K562 (cell line): ENCODE measurements at regions not wholly inside any gene's neighbourhood (a gene's known extent, or its start where the extent isn't known, plus 50 kb on each side); places are given as distances from the start of the nearest gene placed in this dataset.

Experiments used
- ATAC-seq: fragments of 200-7000 bp; cut with Tn5 transposase; 3 replicates; pipeline ENCODE4 v1.9.1; 2020; ENCODE audit warnings: moderate library complexity
- BruUV-seq: library from RNA; stranded (reverse); fragments of 400-500 nt; replicated peaks from 2 replicates; lab custom pipeline; 2021; lab: Mats Ljungman, UMichigan
- CTCF ChIA-PET: fragments of 300-600 bp; formaldehyde crosslinking; extraction: SDS; loops from one replicate; lab custom pipeline; 2021; ENCODE audit warnings: low intra/inter-chr PET ratio; lab: Yijun Ruan, JAX
- POLR2A ChIA-PET: fragments of 300-600, 350-650 bp; sonication (Branson Sonifier 250); formaldehyde crosslinking; extraction: SDS; loops from one replicate; lab custom pipeline; 2021; ENCODE audit warnings: antibody characterized with exemption, inconsistent platforms; lab: Yijun Ruan, JAX
- DNase-seq, 4 experiments: peaks; one replicate each; pipeline versions ENCODE4 v3.0.0 to v3.0.0-alpha.2; 2011 to 2018; ENCODE audit warnings: low spot score in 3 of 4, mixed read lengths in 3 of 4; ENCODE audit errors: extremely low read depth in 1 of 4
- FAIRE-seq: peaks from 2 replicates; lab custom pipeline; 2011; peaks lifted over from hg19 to GRCh38; lab: Jason Lieb, UNC
- H2AFZ ChIP-seq: 2 replicates; pipeline ENCODE4 v1.6.0; 2011; ENCODE audit warnings: low read depth, low read length, control low read depth, inconsistent platforms
- H3K27ac ChIP-seq: fragments of 200-600 bp; 3 replicates; pipeline ENCODE4 v1.8.0; 2011; ENCODE audit warnings: low read depth, mild to moderate bottlenecking, control low read depth, inconsistent platforms, low read length, moderate library complexity, mixed read lengths; ENCODE audit errors: extremely low read depth
- H3K27me3 ChIP-seq, 2 experiments: fragments of 300-600 bp in 1 of 2; 2 replicates in 1 of 2; 3 replicates in 1 of 2; pipeline versions ENCODE4 v1.6.0 to v1.8.0; 2011; ENCODE audit warnings: inconsistent platforms in 2 of 2, low read length in 2 of 2, mild to moderate bottlenecking in 1 of 2, mixed read lengths in 1 of 2, moderate library complexity in 1 of 2; ENCODE audit not compliant: control insufficient read depth in 2 of 2, insufficient read depth in 2 of 2
- H3K36me3 ChIP-seq: fragments of 300-600 bp; 3 replicates; pipeline ENCODE4 v1.8.0; 2011; ENCODE audit warnings: mild to moderate bottlenecking, low read length, inconsistent platforms; ENCODE audit not compliant: control insufficient read depth, insufficient read depth
- H3K4me1 ChIP-seq, 2 experiments: fragments of 200-600 bp in 1 of 2; replicated peaks in 1 of 2; 2 replicates in 1 of 2; 3 replicates in 1 of 2; pipeline versions ENCODE4 v1.5.1 to v1.8.0; 2011; ENCODE audit warnings: inconsistent platforms in 2 of 2, low read length in 2 of 2, mild to moderate bottlenecking in 1 of 2, mixed read lengths in 1 of 2, moderate library complexity in 1 of 2; ENCODE audit not compliant: control insufficient read depth in 2 of 2, insufficient read depth in 2 of 2
- H3K4me2 ChIP-seq: 2 replicates; pipeline ENCODE4 v1.6.1; 2011; ENCODE audit warnings: low read length, control low read depth, inconsistent platforms, mixed read lengths; ENCODE audit not compliant: insufficient read depth
- H3K4me3 ChIP-seq: fragments of 200-600 bp; sonication (generic), shearing (Covaris generic); 2 replicates; pipeline ENCODE4 v1.5.1; 2016; ENCODE audit warnings: control low read depth, inconsistent platforms
- H3K79me2 ChIP-seq: fragments of 200-600 bp; 3 replicates; pipeline ENCODE4 v1.8.0; 2011; ENCODE audit warnings: low read length, inconsistent platforms; ENCODE audit not compliant: control insufficient read depth, insufficient read depth
- H3K9ac ChIP-seq, 2 experiments: 2 replicates each; pipeline versions ENCODE4 v1.6.0 to v1.6.1; 2011; ENCODE audit warnings: low read depth in 2 of 2, low read length in 2 of 2, control low read depth in 1 of 2, inconsistent platforms in 1 of 2, mild to moderate bottlenecking in 1 of 2, mixed read lengths in 1 of 2; ENCODE audit not compliant: insufficient read depth in 1 of 2
- H3K9me1 ChIP-seq: one replicate; pipeline ENCODE4 v1.6.0; 2011; ENCODE audit warnings: inconsistent platforms, mild to moderate bottlenecking, low read length, moderate library complexity; ENCODE audit not compliant: control insufficient read depth, insufficient read depth
- H3K9me3 ChIP-seq: replicated peaks from 2 replicates; pipeline ENCODE4 v1.5.1; 2011; ENCODE audit warnings: low read depth, low read length, inconsistent platforms; ENCODE audit not compliant: control insufficient read depth, insufficient read depth
- H4K20me1 ChIP-seq: replicated peaks from 2 replicates; pipeline ENCODE4 v1.6.1; 2011; ENCODE audit warnings: low read length, inconsistent platforms, mixed read lengths; ENCODE audit not compliant: control insufficient read depth, insufficient read depth
- ADNP ChIP-seq: fragments of 200-800 bp; sonication (Bioruptor generic); IDR thresholded peaks from 2 replicates; pipeline ENCODE4 v1.6.1; 2016; ENCODE audit warnings: missing genetic modification characterization, missing compliant biosample characterization
- BCL6 ChIP-seq: fragments of 250-450 bp; sonication (Bioruptor Pico); IDR thresholded peaks from 2 replicates; pipeline ENCODE4 v1.4.0; 2020
- BRD4 ChIP-seq: fragments of 200-600 bp; sonication (generic); IDR thresholded peaks from 2 replicates; pipeline ENCODE4 v1.6.1; 2017; ENCODE audit warnings: inconsistent platforms
- CBX8 ChIP-seq: fragments of 200-600 bp; sonication (generic); IDR thresholded peaks from 2 replicates; pipeline ENCODE4 v1.6.1; 2012; ENCODE audit warnings: borderline replicate concordance, mixed run types, low read depth, mild to moderate bottlenecking, moderate library complexity, mixed read lengths, low read length, control low read depth, inconsistent platforms; ENCODE audit not compliant: poor library complexity, severe bottlenecking; ENCODE audit errors: extremely low read depth
- CREB5 ChIP-seq: fragments of 250-450 bp; sonication (Bioruptor Pico); IDR thresholded peaks from 2 replicates; pipeline ENCODE4 v1.5.0; 2020; ENCODE audit warnings: mild to moderate bottlenecking
- E2F3 ChIP-seq: fragments of 250-450 bp; sonication (Bioruptor Pico); IDR thresholded peaks from 2 replicates; pipeline ENCODE4 v1.4.0; 2020; ENCODE audit warnings: mild to moderate bottlenecking
- FOXA3 ChIP-seq, 2 experiments: fragments of 450-650 bp in 1 of 2; sonication (generic) in 1 of 2; formaldehyde crosslinking; IDR thresholded peaks in 1 of 2; conservative IDR thresholded peaks in 1 of 2; 2 replicates each; pipeline versions ENCODE4 v1.4.0 to v1.8.0; 2020 to 2022; ENCODE audit warnings: mild to moderate bottlenecking in 2 of 2, missing genetic modification reagents in 1 of 2
- ILK ChIP-seq: fragments of 450-650 bp; IDR thresholded peaks from 2 replicates; pipeline ENCODE4 v1.6.1; 2016; ENCODE audit warnings: missing genetic modification characterization, low read depth, mild to moderate bottlenecking, missing compliant biosample characterization, moderate library complexity, borderline replicate concordance
- TEAD2 ChIP-seq: fragments of 450-650 bp; IDR thresholded peaks from 2 replicates; pipeline ENCODE4 v1.6.1; 2016; ENCODE audit warnings: missing genetic modification characterization, control low read depth, missing compliant biosample characterization
- ZNF318 ChIP-seq, 2 experiments: fragments of 450-650 bp; IDR thresholded peaks; 2 replicates each; pipeline ENCODE4 v1.6.1; 2016; ENCODE audit warnings: mild to moderate bottlenecking in 2 of 2, borderline replicate concordance in 1 of 2, low read depth in 1 of 2, moderate library complexity in 1 of 2
- WGBS: fragments of 100-300 bp; shearing (Covaris generic); methylation state at CpG from one replicate; pipeline ENCODE4 v1.1.6; 2016; ENCODE audit warnings: low coverage, mixed read lengths; ENCODE audit not compliant: insufficient coverage; ENCODE audit errors: missing lambda C conversion rate; 5-methylcytosine and 5-hydroxymethylcytosine counted together
- in situ Hi-C: fragments of 300-500 bp; cut with MboI; formaldehyde crosslinking; loops from 4 replicates; pipeline ENCODE4 v1.15.0; 2018; ENCODE audit warnings: inconsistent platforms, mixed read lengths
- intact Hi-C: fragments of 100-400 bp; cut with micrococcal nuclease; formaldehyde crosslinking; loops from 2 replicates; pipeline ENCODE4 v1.14.2; 2022
- TF ChIP-seq, protein P1 (sequence below): fragments of 450-650 bp; IDR thresholded peaks from 2 replicates; pipeline ENCODE4 v1.6.1; 2016; ENCODE audit warnings: missing biosample characterization, missing genetic modification characterization

GRCh38 chr5:116724971-116725370, 150.3 kb upstream of the SEMA6A start:
- POLR2A ChIA-PET = no interaction called here
- Histone ChIP-seq H3K9ac (no peak overlapping the region), H3K36me3 (no peaks in the 10 kb centered on the region), H2AFZ (no peak overlapping the region), H3K4me3 (no peak overlapping the region), H3K4me2 (no peak overlapping the region), H3K27me3 (no peaks in the 10 kb centered on the region), H4K20me1 (no peaks in the 10 kb centered on the region), H3K9me3 (no peaks in the 10 kb centered on the region), H3K27ac (no peak overlapping the region)
- ATAC-seq = no peak
- CTCF ChIA-PET = no interaction called here
- BruUV-seq = no TSS peak
- DNase-seq = no peak
- TF ChIP-seq, protein P1, sequence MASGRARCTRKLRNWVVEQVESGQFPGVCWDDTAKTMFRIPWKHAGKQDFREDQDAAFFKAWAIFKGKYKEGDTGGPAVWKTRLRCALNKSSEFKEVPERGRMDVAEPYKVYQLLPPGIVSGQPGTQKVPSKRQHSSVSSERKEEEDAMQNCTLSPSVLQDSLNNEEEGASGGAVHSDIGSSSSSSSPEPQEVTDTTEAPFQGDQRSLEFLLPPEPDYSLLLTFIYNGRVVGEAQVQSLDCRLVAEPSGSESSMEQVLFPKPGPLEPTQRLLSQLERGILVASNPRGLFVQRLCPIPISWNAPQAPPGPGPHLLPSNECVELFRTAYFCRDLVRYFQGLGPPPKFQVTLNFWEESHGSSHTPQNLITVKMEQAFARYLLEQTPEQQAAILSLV (tag) = no peak
- TF ChIP-seq E2F3 (CRISPR knock-in tag) (no peak), ADNP (tag) (no peak), TEAD2 (tag) (no peak), BRD4 (no peak), ILK (tag) (no peak), ZNF318 (IDR thresholded peaks at IDR 0.05; ENCODE audit: borderline replicate concordance in 1 of 2, low read depth in 1 of 2) (no peak), CBX8 (no peak), BCL6 (no peak), FOXA3 (CRISPR knock-in tag; conservative IDR thresholded peaks at IDR 0.05 in 1 of 2, IDR thresholded peaks at IDR 0.05 in 1 of 2) (no peak), CREB5 (no peak)
- TF ChIP-seq, all 486 proteins: peak for 0
- Histone ChIP-seq H3K4me1 (no peaks in the 10 kb centered on the region), H3K9me1 (no peaks in the 10 kb centered on the region), H3K79me2 (no peaks in the 10 kb centered on the region)
- 3% methylated on average over 2 of the region's 2 CpGs for WGBS
- in situ Hi-C loops (no loop called here), intact Hi-C loops (no loop called here)
- FAIRE-seq = no peak
